HG02642 (cell line): ENCODE measurements at regions not wholly inside any gene's neighbourhood (a gene's known extent, or its start where the extent isn't known, plus 50 kb on each side); places are given as distances from the start of the nearest gene placed in this dataset.
A peak's percentile ranks its signal among the peaks of the same experiment; 100 is the strongest.

ENCODE experiments used
- ATAC-seq: cut with Tn5 transposase; IDR thresholded peaks from one replicate; pipeline ENCODE4 v1.9.1; 2021; ENCODE audit warnings: mild to moderate bottlenecking; ENCODE audit not compliant: unreplicated experiment, poor library complexity

DNA sequence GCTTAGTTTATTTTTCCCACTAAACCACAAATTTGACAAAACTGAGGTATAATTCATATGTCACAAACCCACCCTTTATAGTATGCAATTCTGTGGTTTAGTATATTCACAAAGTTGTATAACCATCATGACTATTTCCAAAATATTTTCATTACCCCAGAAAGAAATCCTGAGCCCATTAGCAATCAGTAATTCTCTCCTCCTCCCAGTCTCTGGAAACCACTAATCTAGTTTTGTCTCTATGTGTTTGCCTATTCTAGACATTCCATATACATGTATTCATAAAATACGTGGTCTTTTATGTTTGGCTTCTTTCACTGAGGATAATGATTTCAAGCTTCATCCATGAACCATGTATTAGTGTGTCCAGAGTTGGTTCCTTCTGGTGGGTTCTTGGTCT lies 267.6 kb downstream of the AEBP2 start:
- no peak for ATAC-seq

DNA sequence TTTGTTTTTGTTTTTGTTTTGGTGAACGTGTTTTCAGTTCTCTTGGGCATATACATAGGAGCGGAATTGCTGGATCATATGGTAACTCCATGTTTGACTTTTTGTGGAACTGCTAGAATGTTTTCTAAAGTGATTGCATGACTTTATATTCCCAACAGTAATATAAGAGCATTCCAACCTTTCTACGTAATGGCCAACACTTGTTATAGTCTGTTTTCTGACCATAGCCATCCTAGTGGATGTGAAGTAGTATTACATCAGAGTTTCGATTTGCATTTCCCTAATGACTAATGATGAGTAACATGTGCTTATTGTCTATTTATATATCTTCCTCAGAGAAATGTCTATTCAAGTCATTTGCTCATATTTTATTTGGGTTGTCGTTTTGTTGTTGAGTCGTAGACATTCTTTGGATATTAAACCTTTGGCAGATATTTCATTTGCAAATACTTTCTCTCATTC lies 268.7 kb downstream of the AEBP2 start:
- ATAC-seq, result no peak

DNA sequence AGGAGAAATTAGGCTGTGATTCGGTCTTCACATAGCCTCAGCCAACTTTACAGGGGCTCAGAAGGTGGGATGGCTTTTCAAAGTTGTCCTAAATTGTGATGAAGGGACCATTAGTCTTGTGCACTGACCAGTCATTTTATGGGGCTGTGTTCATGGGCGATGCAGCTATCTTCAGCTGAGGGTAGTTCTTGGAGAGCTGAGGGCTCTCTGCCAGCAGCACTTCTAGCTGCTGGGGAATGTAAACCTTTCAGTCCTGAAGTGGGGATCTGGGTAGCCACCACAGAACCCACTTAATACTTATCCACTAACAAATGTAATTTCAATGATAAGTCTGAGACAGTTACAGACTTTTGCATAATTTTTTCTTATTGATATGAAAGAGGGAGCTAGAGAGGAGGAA lies 270.6 kb downstream of the AEBP2 start:
- no peak for ATAC-seq

DNA sequence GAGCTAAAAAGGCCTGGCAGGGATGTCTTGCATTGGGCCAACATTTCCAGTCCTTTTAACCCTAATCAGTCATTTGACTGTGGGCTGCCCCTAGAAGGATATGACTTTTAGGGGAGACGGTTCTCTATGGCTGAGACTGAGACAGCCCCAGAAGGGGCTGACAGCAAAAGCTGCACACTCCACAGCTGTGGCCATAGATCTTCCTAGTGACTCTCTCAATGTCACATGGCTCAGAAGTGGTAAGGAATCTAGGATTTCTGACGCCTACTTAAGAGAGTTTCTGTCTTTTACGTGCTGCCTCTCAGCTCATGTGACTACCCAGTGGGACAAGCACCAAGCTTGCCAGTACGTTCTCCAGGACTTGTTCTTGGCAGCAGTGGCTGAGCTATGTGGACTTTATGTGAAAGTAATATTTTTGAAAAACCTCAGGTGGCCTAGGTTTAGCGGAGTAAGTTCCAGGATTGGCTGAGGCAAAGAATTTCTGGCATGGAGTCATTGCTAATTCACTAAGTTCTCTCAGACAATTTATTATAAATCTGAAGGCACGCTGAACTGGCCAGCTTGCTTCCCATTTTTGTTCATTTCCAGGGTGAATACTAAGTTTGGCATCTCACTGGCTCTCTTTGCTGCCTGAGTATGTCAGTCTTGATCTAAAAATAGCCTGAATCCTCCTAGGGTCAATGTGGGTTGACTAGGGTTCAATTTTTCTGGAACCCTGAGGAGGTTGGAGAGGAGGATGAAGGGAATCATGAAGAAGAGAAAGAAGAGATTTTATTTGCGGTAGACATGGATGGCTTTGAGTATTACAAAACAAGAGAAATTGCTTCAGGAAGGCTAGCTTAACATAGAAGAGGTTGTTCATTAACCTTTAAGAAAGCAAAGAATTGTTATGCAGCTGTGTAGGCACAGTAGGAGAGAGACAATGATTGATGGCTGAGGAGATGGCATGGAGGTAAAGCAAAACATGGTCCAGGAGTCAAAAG lies 271.8 kb downstream of the AEBP2 start:
- ATAC-seq, result no peak

DNA sequence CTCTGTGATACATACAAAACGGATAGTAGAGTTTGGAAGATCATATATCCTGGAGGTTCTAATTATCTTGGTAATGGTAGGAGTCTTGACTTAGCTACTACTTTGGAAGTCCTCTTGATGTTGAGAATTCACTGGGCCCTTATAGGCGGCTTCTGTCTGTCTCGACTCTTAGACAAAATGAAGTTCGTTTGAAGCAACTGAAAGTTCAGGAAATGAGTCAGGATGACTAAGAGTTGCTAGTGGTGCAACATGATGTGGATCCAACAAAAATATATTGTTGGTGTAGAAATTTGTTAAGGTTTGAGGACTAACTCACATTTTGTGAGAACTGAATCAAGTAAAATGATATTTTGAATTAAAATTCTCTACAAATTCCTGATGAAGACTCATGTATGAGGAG lies 272.7 kb downstream of the AEBP2 start:
- no peak for ATAC-seq

DNA sequence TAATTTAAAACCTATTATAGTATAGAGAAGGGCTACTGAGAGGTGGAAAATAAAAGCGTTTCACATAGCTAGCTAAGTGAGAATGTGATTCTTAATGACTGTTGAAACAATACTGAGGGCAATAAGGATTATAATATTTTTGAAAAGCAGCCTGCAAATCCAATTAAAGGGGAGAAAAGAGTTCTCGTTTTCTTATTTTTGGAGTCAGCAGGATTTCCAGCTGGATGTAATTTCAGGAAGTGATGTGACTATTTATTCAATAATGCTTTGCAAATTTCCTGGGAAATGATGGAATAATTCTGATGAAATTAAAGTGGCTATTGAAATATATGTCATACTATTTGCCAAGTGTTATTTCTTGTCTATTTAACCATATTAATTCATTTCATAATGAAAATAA lies 279.1 kb downstream of the AEBP2 start:
- ATAC-seq, result no peak

DNA sequence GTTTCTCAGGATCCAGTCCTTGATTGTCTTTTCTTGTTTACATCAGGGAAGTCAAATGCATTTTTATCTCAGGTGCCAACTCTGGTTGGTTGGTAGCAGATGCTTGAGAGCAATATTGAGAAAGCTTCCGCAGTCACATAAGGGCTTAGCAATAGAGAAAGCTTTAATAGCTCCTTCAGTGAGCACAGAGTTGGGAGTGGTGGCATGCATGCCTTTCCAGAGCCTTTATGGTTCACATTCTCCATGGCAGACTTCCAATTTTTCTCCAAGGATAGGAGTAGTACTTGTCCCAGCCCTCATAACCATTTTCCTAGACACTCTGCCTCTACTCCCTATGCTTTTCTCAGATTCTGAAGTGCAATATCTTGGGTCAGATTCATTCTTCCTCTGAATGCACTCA lies 280.4 kb downstream of the AEBP2 start:
- no peak for ATAC-seq

DNA sequence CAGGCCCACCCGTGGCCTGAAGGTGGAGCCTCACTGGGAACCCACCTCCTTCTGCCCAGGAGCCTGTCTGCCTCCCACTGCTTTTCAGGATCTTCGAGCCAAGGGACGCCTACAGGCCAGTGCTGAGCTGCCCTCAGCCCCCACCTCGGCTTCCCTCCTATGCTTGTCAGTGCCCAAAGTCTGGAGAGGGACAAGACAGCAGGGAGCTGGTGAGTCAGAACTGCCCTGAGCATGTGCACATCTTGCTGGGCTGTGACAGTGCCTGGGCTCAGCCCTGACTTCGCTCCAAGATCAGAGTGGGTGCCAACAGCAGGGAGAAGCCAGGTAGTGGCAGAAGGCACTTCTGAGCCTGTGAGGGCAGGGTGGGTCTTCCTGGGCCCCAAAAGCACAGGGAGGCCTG lies 286.8 kb downstream of the AEBP2 start:
- no peak for ATAC-seq

DNA sequence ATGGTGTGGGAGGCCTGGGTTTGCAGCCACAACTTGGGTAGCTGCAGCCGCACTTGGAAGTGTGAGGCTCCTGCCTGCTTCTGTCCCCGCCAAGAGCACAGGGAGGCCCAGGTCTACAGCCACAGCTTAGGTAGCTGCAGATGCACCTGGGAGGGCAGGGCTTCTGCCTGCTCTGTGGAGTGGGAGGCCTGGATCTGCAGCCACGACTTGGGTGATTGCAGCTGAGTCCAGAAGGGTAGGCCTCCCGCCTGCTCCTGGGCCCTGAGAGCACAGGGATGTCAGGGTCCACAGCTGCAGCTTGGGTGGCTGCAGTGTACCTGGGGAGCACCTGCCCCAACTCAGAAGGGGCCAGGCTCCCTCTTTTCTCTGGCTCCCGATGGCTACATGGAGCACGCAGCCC lies 287.3 kb downstream of the AEBP2 start:
- ATAC-seq, result no peak

DNA sequence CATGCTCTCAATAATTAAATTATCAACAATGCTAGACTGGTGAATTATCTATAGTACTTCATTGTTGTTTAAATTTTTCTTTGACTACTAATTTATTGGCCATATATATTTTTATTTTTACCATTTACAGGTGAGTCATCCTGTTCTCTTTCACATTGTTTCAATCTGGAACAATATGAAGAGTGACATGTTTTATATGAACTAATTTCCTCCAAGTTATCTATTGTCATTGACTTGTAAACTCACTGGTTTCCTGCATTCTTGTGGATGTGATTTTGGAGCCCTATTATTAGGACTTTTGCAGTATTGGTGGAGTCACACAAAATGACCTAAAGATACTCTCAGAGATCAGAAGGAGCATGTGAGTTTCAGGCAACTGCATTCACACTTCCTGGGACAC lies 297.7 kb downstream of the AEBP2 start:
- no peak for ATAC-seq

DNA sequence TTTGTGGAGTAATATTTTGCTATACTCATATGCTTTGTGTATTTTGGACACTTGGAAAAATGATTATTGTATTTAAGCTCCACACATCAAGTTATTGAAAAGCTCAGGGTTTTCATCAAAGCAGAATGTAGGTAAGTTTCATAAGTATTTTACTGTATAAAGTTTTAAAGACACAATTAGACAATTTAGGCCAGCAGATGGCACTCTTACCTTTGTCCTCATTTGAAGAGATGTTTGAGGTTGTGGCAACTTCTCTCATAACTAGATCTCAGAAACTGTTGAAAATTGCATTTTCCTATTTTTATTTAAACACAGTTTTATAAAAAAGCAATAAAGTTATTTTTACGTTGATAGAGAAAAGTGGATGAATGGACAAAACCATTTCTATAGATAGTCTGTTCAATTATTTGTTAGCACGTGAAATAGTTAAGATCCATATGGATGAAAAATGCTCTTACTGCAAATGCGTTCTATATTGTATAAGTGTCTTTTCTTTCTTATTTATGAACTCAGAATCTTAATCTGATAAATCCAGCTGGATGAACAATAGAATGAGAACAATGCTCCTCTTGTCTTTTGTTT lies 300.0 kb downstream of the AEBP2 start:
- ATAC-seq, result peak; percentile 48

DNA sequence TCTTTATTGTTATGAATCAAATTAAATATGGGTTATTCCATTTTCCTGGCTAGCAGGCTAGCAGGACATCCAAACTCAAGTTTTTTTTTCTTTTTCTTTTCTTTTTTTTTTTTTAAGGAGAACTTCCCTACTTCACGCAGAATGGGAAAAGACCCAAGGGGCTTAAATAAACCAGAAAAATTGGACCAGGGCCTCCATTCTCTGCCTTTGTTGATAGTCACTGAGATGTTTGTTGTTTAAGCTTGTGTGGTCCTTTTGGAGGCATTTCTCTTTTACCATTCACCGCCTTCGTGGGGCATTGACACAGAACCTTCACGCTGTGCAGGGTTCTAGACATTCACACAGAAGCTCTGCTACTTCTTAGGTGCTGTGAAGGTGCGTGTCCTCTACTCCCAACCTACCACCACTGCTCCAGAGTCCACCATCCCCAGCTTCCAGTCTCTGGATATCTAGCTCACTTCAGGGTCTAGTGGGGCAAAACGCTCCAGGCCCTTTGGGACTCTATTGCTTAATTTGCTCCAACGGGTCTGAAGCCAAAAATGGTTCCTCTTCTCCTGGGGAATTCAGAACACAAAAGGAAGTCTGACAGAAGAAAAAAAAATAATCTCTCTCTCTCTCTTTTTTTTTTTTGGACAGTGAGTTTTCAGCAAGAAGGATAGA lies 301.3 kb downstream of the AEBP2 start:
- no peak for ATAC-seq

DNA sequence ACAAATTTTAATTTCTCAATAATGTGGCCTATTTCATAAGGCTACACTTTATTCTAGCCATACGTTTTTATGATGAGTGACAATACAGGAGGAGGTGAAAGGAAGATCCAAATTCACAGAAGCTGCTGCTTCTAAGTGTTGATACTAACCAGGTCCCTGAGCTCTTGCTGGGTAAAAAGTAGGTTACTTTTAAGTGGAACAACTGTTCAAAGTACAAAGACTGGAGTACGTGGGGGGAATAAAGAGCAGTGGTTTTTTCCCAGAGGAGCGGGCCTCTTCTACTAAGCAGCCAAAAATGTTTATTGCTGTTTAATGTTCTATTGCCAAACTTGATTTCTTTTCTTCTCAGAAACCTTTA lies 301.8 kb downstream of the AEBP2 start:
- ATAC-seq, result no peak

DNA sequence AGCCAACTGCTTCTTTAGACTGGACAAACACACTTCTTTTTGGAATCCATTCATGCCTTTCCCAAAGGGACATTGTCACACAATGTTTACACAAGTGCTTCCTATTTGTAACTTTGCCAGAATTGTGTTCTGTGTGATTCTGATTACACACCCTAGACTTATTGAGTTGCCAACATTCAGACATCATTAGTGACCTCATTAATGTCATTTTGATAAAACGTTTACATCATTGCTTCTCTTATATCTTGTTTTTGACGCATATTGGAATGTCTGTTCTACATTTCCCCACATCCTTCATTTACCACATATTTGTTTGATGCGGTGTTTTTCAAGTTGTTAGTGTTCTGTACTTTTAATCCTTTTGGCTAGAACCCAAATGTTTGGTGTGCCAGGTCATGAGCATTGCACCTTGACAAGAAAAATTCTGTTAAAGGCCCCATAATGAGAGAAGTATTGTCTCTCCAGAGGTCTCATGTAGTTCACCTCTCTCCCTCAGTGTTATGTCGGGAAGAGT lies 305.5 kb downstream of the AEBP2 start:
- ATAC-seq, result no peak

DNA sequence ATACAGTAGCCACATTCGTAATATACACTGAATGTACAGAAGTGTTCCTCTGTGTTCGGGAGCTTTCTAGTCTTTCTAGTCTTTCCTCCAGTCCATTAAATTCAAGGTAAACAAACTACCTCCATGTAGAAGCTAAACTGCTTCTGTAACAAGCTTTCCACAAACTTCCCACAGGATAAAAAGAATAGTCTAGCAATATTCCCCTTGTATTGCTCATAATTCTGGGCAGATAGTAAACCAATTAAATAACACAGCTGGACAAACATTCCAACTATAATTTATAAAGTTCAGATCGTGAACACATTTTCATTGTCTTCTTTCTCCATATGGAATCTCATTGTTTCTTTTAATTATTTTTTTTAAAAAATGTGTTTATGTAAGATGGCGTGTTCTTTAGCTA lies 307.2 kb downstream of the AEBP2 start:
- no peak for ATAC-seq

DNA sequence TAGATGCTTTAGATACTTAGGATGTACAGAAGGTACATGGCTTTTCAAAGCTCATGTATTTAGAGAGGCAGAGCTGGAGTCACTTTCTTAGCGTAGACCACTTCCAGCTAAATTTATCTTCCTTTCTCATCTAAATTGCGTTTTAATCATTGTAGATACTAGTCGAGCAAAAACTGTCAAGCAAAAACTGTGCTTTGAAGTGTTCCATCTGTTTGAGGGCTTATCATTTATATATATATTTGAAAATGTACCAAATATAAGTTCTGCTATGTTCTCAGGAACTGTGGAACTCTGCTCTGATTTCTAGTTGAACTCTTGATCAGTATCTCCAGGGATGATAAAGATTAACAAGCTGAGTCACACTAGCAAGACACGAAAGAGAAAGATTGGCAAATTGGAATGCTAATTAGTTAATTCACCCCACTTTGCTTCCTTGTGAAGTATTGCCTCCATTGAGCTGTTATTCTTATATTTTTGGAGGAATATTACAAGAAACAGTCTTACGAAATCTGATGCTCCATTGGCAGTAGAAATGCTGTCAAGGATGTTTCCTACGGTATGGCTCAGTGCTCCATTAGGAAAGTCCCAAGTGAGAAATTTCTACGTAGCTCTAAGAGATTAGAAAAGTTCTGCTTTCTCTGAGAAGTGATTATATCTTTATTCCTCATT lies 310.7 kb downstream of the AEBP2 start:
- ATAC-seq, result no peak

DNA sequence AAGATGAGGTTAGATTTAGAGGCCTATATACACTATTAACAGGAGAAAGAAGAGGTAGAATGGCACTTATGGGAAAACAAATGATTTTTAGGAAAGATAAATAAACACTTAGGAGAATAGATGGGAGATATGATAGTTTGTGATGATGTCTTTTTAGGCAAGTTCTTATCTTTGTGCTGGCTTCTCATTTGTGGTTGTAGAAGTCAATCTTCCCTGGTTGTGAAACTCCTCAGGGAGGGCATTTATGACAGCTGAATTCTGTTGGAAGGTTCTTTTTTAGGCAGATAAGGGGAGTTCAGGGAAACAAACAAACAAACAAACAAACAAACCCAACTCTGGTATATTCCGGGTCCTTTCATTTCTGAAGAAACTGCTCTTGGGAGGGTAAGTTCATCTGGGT lies 311.8 kb downstream of the AEBP2 start:
- no peak for ATAC-seq

DNA sequence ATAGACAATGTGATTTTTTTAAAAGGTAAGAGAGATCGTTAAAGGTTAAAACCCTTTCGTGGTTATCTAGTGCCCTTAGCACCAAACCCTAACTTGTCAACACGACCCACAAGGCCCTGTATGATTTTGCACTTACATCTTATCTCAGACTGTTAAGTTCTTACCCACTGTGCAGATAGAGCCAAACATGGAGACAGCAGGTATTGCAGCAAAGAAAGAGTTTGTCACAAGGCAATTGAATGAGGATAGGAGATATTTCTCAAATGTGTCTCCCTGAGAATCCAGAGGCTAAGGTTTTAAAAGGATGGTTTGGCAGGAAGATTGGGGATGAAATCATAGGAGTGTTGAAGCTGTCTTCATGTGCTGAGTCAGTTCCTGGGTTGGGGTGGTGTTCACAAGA lies 313.4 kb downstream of the AEBP2 start:
- no peak for ATAC-seq

DNA sequence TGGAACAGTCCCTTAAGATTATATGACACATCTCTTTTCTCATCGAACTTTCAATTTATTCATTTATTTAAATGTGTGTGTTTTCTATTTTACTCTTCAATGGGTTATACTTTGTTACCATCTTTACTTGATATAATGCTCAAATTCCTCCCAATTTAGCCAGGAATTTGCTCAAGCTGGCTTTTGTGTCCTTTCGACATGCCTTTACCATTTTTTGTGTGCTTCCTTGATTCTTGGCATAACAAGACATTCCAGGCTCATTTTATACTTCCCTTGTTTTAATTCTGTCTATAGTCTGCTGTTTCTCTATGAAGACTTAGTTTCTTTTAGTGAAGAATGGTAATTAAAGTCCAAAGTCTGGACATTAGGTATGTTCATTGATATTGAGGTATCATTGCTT lies 315.8 kb downstream of the AEBP2 start:
- no peak for ATAC-seq

DNA sequence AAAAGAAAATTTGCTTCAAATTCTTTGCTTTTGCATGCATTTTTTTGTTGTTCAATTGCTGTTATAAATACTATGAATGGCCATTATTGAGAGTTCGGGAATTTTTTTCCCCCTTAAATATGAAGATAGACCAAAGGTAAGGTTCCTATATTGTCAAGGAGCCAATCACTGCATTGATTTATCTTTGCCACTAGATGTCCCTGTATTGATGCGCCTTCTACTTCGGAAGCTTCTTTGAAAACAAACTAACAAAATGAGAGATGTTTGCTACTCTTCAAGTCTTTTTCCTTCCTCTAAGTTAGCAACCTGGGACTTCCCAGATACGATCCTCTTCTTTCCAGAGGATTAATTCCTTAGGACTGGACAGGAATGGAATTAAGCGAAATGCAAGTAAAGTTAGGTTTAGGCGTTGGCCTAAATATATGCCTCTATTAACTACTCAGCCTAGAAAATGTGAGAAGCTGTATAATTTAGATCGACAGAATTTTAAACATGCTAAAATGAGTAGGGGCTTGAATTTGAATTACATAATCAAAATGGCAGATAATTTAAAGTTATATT lies 318.1 kb downstream of the AEBP2 start:
- ATAC-seq, result no peak
